Glutamatergic neuron (in vitro differentiated cells): ENCODE measurements at regions not wholly inside any gene's neighbourhood (a gene's known extent, or its start where the extent isn't known, plus 50 kb on each side); places are given as distances from the start of the nearest gene placed in this dataset.

ENCODE experiments used
- DNase-seq: peaks from one replicate; pipeline ENCODE4 v3.0.0; 2022
- H3K27ac Mint-ChIP-seq: one replicate; pipeline ENCODE4 v1.8.0; 2020; ENCODE audit warnings: mild to moderate bottlenecking, mixed read lengths, inconsistent platforms; ENCODE audit not compliant: unreplicated experiment
- H3K27me3 Mint-ChIP-seq: one replicate; pipeline ENCODE4 v1.8.0; 2020; ENCODE audit warnings: mild to moderate bottlenecking, moderate library complexity, mixed read lengths, inconsistent platforms; ENCODE audit not compliant: unreplicated experiment
- H3K36me3 Mint-ChIP-seq: one replicate; pipeline ENCODE4 v1.8.0; 2020; ENCODE audit warnings: mild to moderate bottlenecking, mixed read lengths, inconsistent platforms; ENCODE audit not compliant: unreplicated experiment
- H3K4me1 Mint-ChIP-seq: one replicate; pipeline ENCODE4 v1.8.0; 2020; ENCODE audit warnings: mild to moderate bottlenecking, low read depth, mixed read lengths, inconsistent platforms; ENCODE audit not compliant: unreplicated experiment
- H3K4me3 Mint-ChIP-seq: one replicate; pipeline ENCODE4 v1.8.0; 2020; ENCODE audit warnings: mild to moderate bottlenecking, mixed read lengths, inconsistent platforms; ENCODE audit not compliant: unreplicated experiment
- H3K9me3 Mint-ChIP-seq: one replicate; pipeline ENCODE4 v1.8.0; 2020; ENCODE audit warnings: mild to moderate bottlenecking, moderate library complexity, mixed read lengths, inconsistent platforms; ENCODE audit not compliant: unreplicated experiment
- TF ChIP-seq, protein P1 (sequence below): fragments of 200-600 bp; sonication (generic); IDR thresholded peaks from one replicate; pipeline ENCODE4 v1.5.0; 2021; ENCODE audit not compliant: partially characterized antibody, unreplicated experiment

DNA sequence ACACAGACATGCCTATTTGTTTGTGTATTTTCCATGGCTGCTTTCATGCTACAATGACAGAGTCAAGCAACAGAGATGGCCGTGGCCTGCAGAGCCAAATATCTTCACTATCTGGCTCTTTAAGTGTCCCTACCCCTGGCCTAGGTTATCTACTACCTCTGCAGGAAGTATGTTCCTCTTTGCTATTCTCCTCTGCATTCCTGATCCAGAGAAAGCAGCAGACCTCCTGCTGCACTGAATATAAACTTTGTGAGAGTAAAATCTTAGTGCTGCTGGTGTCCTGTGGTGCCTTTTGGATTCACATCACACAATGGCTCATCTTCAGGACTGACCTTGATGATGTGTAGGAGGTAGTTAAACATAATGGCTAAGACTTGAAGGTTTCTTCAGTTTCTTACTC, 233.4 kb downstream of the IPO8 start:
- Mint-ChIP-seq H3K4me1 (no peaks in the 10 kb centered on the region), H3K27ac (no peak overlapping the region), H3K36me3 (no peaks in the 10 kb centered on the region), H3K4me3 (no peak overlapping the region), H3K27me3 (no peaks in the 10 kb centered on the region), H3K9me3 (no peaks in the 10 kb centered on the region)
- DNase-seq, result no peak
- TF ChIP-seq, protein P1, sequence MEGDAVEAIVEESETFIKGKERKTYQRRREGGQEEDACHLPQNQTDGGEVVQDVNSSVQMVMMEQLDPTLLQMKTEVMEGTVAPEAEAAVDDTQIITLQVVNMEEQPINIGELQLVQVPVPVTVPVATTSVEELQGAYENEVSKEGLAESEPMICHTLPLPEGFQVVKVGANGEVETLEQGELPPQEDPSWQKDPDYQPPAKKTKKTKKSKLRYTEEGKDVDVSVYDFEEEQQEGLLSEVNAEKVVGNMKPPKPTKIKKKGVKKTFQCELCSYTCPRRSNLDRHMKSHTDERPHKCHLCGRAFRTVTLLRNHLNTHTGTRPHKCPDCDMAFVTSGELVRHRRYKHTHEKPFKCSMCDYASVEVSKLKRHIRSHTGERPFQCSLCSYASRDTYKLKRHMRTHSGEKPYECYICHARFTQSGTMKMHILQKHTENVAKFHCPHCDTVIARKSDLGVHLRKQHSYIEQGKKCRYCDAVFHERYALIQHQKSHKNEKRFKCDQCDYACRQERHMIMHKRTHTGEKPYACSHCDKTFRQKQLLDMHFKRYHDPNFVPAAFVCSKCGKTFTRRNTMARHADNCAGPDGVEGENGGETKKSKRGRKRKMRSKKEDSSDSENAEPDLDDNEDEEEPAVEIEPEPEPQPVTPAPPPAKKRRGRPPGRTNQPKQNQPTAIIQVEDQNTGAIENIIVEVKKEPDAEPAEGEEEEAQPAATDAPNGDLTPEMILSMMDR, result no peak

- Mint-ChIP-seq H3K27me3 (no peaks in the 10 kb centered on the region), H3K27ac (no peak overlapping the region), H3K4me3 (no peak overlapping the region), H3K4me1 (no peaks in the 10 kb centered on the region), H3K36me3 (no peaks in the 10 kb centered on the region), H3K9me3 (no peaks in the 10 kb centered on the region)
- TF ChIP-seq, protein P1, result no peak
- DNase-seq, result no peak
These were observed 234.5 kb downstream of the IPO8 start for GRCh38 chr12:30461026-30461615.

- TF ChIP-seq, protein P1, result no peak
- no peaks in the 10 kb centered on the region for H3K36me3 Mint-ChIP-seq
- no peak overlapping the region for H3K4me3 Mint-ChIP-seq
- DNase-seq, result no peak
- no peaks in the 10 kb centered on the region for H3K4me1 Mint-ChIP-seq
- no peak overlapping the region for H3K27ac Mint-ChIP-seq
- H3K9me3 Mint-ChIP-seq, result no peaks in the 10 kb centered on the region
- H3K27me3 Mint-ChIP-seq, result no peaks in the 10 kb centered on the region
These were observed 237.2 kb downstream of the IPO8 start for GRCh38 chr12:30458453-30458852.

DNA sequence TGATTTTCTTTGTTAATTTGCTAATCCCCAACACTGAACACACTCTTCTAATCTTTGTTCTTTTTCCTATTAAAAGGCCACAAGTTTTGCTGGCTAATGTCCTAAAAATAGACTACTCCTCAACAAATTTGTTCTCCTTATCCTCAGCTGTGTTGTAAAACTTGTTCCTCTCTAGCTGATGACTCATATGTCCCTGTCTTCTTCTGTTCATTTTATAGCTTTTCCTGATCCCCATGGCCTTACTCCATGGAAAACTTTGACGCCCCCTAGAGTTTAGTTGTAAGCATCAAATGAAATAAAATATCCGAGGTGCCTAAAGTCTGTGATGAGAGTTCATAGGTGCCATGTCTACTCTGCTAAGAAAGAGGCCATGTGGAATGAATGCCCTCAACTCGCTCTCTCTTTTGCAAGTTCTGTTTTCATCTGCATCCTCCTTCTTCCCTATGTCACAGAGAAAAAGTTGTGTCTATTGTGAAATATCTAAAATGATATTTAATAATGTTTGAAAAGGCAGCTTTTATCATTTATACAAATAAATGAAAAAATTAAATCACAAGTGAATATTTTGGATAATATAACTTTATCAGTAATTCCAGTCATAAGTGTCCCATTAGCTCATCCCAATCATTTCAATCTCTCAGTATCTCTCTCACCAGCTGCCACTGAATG, 237.9 kb downstream of the IPO8 start:
- no peaks in the 10 kb centered on the region for H3K36me3 Mint-ChIP-seq

GRCh38 chr12:30450872-30451271, 244.8 kb downstream of the IPO8 start:
- peaks cover 2% of the 10 kb centered on the region for H3K27me3 Mint-ChIP-seq
- H3K36me3 Mint-ChIP-seq, result peaks cover 13% of the 10 kb centered on the region
- no peak overlapping the region for H3K4me3 Mint-ChIP-seq
- TF ChIP-seq, protein P1, result no peak
- no peaks in the 10 kb centered on the region for H3K9me3 Mint-ChIP-seq
- H3K4me1 Mint-ChIP-seq, result no peaks in the 10 kb centered on the region
- no peak overlapping the region for H3K27ac Mint-ChIP-seq
- no peak for DNase-seq

More for the DNA sequence above, 237.9 kb downstream of the IPO8 start:
- no peak for DNase-seq
- Mint-ChIP-seq H3K27me3 (no peaks in the 10 kb centered on the region), H3K27ac (no peak overlapping the region), H3K4me3 (no peak overlapping the region), H3K4me1 (no peaks in the 10 kb centered on the region), H3K9me3 (no peaks in the 10 kb centered on the region)
- TF ChIP-seq, protein P1, result no peak
